ENCODE measurements at regions not wholly inside any gene's neighbourhood (a gene's known extent, or its start where the extent isn't known, plus 50 kb on each side); places are given as distances from the start of the nearest gene placed in this dataset.

- no peak overlapping the region for H3K27ac Mint-ChIP-seq (ENCODE audit: unreplicated experiment)
- peaks cover 39% of the 10 kb centered on the region for H3K4me1 Mint-ChIP-seq
- H3K36me3 Mint-ChIP-seq (ENCODE audit: low read depth) = no peaks in the 10 kb centered on the region
- H3K27me3 Mint-ChIP-seq (ENCODE audit: low read depth) = no peaks in the 10 kb centered on the region
- no peak overlapping the region for H3K4me3 Mint-ChIP-seq
- H3K9me3 Mint-ChIP-seq = peaks cover 2% of the 10 kb centered on the region
- no peak for TF ChIP-seq CTCF (conservative IDR thresholded peaks at IDR 0.05)
- DNase-seq (ENCODE audit: low read depth, low spot score) = no peak
Measured at GRCh38 chr1:87595384-87595781, 266.7 kb downstream of the LMO4 start.

GRCh38 chr1:87598429-87598828, 269.7 kb downstream of the LMO4 start:
- Mint-ChIP-seq H3K9me3 (peaks cover 2% of the 10 kb centered on the region), H3K27me3 (ENCODE audit: low read depth) (no peaks in the 10 kb centered on the region), H3K27ac (ENCODE audit: unreplicated experiment) (no peak overlapping the region), H3K4me1 (peaks cover 29% of the 10 kb centered on the region), H3K36me3 (ENCODE audit: low read depth) (no peaks in the 10 kb centered on the region), H3K4me3 (no peak overlapping the region)
- TF ChIP-seq CTCF (conservative IDR thresholded peaks at IDR 0.05) = peak; percentile 15
- no peak for DNase-seq (ENCODE audit: low read depth, low spot score)

- Mint-ChIP-seq H3K4me1 (peaks cover 29% of the 10 kb centered on the region), H3K27me3 (ENCODE audit: low read depth) (no peaks in the 10 kb centered on the region), H3K9me3 (peaks cover 9% of the 10 kb centered on the region), H3K36me3 (ENCODE audit: low read depth) (peaks cover 3% of the 10 kb centered on the region), H3K4me3 (no peak overlapping the region), H3K27ac (ENCODE audit: unreplicated experiment) (no peak overlapping the region)
- no peak for TF ChIP-seq CTCF (conservative IDR thresholded peaks at IDR 0.05)
- DNase-seq (ENCODE audit: low read depth, low spot score) = no peak
Measured at GRCh38 chr1:87599569-87599968, 270.9 kb downstream of the LMO4 start.

- H3K4me1 Mint-ChIP-seq = peaks cover 29% of the 10 kb centered on the region
- H3K27me3 Mint-ChIP-seq (ENCODE audit: low read depth) = no peaks in the 10 kb centered on the region
- no peak for TF ChIP-seq CTCF (conservative IDR thresholded peaks at IDR 0.05)
- H3K9me3 Mint-ChIP-seq = peaks cover 10% of the 10 kb centered on the region
- no peak overlapping the region for H3K27ac Mint-ChIP-seq (ENCODE audit: unreplicated experiment)
- H3K36me3 Mint-ChIP-seq (ENCODE audit: low read depth) = peaks cover 3% of the 10 kb centered on the region
- no peak overlapping the region for H3K4me3 Mint-ChIP-seq
- no peak for DNase-seq (ENCODE audit: low read depth, low spot score)
Measured at GRCh38 chr1:87600055-87600850, 271.6 kb downstream of the LMO4 start.

GRCh38 chr1:87600854-87601253, 272.2 kb downstream of the LMO4 start:
- Mint-ChIP-seq H3K27me3 (ENCODE audit: low read depth) (no peaks in the 10 kb centered on the region), H3K27ac (ENCODE audit: unreplicated experiment) (peak overlapping the region; percentile 3), H3K36me3 (ENCODE audit: low read depth) (peaks cover 3% of the 10 kb centered on the region), H3K9me3 (peaks cover 16% of the 10 kb centered on the region), H3K4me1 (peaks cover 29% of the 10 kb centered on the region), H3K4me3 (no peak overlapping the region)
- no peak for TF ChIP-seq CTCF (conservative IDR thresholded peaks at IDR 0.05)
- DNase-seq (ENCODE audit: low read depth, low spot score) = no peak
